ENCODE measurements at regions not wholly inside any gene's neighbourhood (a gene's known extent, or its start where the extent isn't known, plus 50 kb on each side); places are given as distances from the start of the nearest gene placed in this dataset.

DNA sequence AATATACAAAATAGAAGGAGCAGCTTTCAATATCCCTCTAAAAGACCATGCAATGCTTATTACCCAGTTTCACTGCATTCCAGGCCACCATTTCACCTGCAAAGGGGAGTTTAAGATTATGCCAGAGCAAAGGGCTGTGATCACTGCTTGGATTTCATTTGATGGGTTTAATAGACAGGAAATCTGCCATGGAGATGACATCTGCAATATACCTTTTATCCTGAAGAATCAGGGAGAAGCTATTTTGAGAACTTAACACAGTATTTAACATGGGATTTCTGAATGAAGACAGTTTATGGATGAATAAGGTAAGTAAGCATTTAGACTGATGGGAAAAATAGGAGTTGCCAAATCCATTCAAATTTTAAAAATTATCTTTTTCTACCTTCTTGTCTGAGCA is 303.0 kb upstream of the SLC8A1 start:
- Histone ChIP-seq H3K4me2 (no peak overlapping the region), H3K27me3 (no peaks in the 10 kb centered on the region), H4K20me1 (no peaks in the 10 kb centered on the region), H3K4me1 (peaks cover 8% of the 10 kb centered on the region; the same call in 1 of the 2 replicates), H3K4me3 (no peak overlapping the region), H3K27ac (no peak overlapping the region), H3K9me3 (no peaks in the 10 kb centered on the region), H3K9ac (no peak overlapping the region), H3K36me3 (no peaks in the 10 kb centered on the region)
- no peak for TF ChIP-seq Cebpa-rat (IDR thresholded peaks at IDR 0.05)

DNA sequence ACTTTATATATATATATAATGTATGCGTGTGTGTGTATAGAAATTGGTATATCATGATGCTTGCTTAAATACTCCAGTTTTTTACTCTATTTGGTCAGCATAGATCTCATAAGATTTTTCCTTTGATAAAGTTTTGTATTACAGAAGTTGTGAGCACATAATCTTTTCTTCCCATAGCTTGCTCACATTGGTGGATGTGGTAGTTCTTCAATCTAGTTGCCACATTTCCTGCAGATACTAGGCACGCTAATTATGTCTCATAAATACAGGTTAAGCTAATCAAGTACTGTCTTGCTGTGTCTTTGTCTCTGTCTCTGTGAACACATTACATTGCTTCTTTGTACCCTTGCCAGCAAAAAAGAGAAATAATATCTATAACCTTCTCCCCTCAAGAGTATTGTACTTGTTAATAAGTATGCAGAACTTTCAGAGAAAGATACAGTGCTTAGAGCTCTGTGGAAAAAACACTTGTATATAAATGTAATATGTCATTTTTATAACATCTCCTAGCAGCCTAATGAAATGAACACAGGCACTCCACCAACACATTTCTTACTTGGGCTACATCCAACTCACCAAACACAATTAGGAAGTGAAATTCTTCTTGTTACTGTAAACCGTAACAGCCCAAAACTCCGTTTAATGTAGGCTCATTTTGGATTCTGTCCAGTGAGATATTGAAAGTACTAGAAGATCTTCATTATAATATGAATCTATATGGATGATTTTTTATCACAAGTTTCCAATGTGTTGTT is 306.7 kb upstream of the SLC8A1 start:
- H3K9me3 ChIP-seq, result no peaks in the 10 kb centered on the region
- no peaks in the 10 kb centered on the region for H3K27me3 ChIP-seq
- no peak overlapping the region for H3K4me2 ChIP-seq
- peaks cover 8% of the 10 kb centered on the region; the same call in 1 of the 2 replicates for H3K4me1 ChIP-seq
- H3K4me3 ChIP-seq, result no peak overlapping the region
- TF ChIP-seq Cebpa-rat (IDR thresholded peaks at IDR 0.05), result no peak
- H3K9ac ChIP-seq, result no peak overlapping the region
- no peaks in the 10 kb centered on the region for H3K36me3 ChIP-seq
- H4K20me1 ChIP-seq, result no peaks in the 10 kb centered on the region
- H3K27ac ChIP-seq, result no peak overlapping the region

DNA sequence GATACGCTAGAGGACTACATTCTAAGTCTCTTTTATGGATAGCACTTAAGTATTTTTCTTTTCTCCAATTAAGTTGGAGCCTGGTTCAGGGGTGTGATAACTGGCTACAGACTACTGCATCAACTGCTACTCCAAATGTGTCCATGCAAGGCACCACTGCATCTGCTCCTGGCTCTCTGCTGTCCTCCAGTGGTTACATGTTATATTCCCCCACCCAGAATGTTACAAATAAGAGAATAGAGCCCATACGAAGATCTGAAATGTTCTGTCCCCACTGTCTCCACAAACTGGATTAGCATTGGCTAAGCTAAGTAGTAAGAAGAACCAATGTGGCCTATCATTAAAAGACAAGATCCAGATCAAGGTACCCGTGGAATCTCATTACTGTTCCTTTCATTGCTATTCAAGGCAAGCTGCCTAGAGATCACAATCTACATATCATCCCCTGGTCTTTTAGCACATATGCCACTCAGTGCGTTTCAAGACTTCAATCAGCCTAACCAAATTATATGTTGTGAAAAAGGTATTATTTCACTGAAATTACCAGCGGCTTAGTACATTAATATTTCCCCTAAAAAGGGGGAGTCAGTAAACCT is 308.3 kb upstream of the SLC8A1 start:
- Histone ChIP-seq H3K4me2 (no peak overlapping the region), H4K20me1 (no peaks in the 10 kb centered on the region)

DNA sequence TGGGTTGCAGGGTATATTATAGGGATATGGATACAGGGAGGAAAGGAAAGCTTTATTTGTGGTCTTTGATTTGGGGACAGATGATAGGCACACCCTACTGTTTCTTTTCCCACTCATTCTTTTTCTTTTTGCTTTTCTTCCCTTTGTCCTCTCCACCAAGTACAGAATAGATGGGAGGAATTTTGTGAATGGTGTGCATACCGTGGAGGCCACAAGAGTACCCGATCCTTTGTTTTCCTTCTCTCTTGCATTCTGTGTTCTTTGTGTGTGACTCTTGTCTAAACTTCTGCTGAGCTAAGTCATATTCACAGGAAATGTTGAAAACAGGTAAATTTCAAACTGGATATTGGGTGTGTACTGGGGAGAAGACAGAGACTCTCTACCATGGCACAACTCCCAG is 321.4 kb upstream of the SLC8A1 start:
- TF ChIP-seq Cebpa-rat (IDR thresholded peaks at IDR 0.05), result no peak
- H3K4me3 ChIP-seq, result no peak overlapping the region
- H3K27me3 ChIP-seq, result no peaks in the 10 kb centered on the region
- no peaks in the 10 kb centered on the region for H3K4me1 ChIP-seq
- no peak overlapping the region for H3K27ac ChIP-seq
- H4K20me1 ChIP-seq, result no peaks in the 10 kb centered on the region
- no peak overlapping the region for H3K4me2 ChIP-seq
- no peaks in the 10 kb centered on the region for H3K36me3 ChIP-seq
- no peaks in the 10 kb centered on the region for H3K9me3 ChIP-seq
- no peak overlapping the region for H3K9ac ChIP-seq

More for the DNA sequence above, 308.3 kb upstream of the SLC8A1 start:
- Histone ChIP-seq H3K9me3 (no peaks in the 10 kb centered on the region), H3K4me1 (peaks cover 8% of the 10 kb centered on the region; the same call in 1 of the 2 replicates), H3K36me3 (no peaks in the 10 kb centered on the region), H3K4me3 (no peak overlapping the region), H3K27ac (no peak overlapping the region), H3K9ac (no peak overlapping the region), H3K27me3 (no peaks in the 10 kb centered on the region)
- TF ChIP-seq Cebpa-rat (IDR thresholded peaks at IDR 0.05), result no peak

DNA sequence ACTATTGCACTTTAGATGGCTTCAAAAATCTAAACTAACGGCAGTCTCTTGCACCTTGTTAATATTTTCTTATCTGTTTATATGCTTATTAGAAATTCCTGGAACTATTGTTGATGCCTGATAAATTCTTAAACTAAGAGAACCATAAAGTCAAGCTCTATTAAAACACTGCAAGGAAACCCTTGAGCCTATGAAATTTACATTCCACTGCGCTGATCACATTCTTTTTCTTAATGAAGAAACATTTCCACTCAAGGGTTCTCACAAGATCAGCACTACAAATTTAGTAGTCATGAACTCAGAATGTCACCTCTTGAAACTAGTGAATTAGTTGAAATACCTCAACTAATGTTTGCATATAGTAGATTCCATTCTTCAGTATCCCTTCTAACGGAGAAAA is 331.8 kb upstream of the SLC8A1 start:
- no peaks in the 10 kb centered on the region for H3K36me3 ChIP-seq
- no peak overlapping the region for H3K9ac ChIP-seq
- no peak overlapping the region for H3K4me2 ChIP-seq
- H3K4me1 ChIP-seq, result no peaks in the 10 kb centered on the region
- H3K27me3 ChIP-seq, result no peaks in the 10 kb centered on the region
- no peak for TF ChIP-seq Cebpa-rat (IDR thresholded peaks at IDR 0.05)
- no peak overlapping the region for H3K4me3 ChIP-seq
- H3K27ac ChIP-seq, result no peak overlapping the region
- no peaks in the 10 kb centered on the region for H3K9me3 ChIP-seq
- no peaks in the 10 kb centered on the region for H4K20me1 ChIP-seq

DNA sequence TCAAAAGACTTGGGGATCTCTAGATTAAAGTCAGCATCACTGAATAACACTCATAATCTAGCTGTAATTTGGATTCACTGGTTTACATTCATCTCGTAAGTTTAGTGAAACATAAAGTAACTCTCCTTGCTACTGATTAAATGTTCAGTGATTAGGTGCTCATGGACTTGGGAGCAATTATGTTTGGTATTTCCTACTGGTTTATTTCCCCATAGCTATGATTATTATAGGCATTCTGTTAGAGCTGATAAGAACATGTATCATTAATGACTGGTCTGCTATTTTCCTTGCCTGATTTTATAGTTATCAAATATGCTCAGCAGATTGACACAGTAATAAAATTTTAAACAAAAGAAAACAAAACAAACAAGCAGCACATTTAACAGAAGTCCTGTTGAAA is 334.7 kb upstream of the SLC8A1 start:
- Histone ChIP-seq H3K4me2 (no peak overlapping the region), H3K9me3 (no peaks in the 10 kb centered on the region), H3K36me3 (no peaks in the 10 kb centered on the region), H4K20me1 (no peaks in the 10 kb centered on the region), H3K4me3 (no peak overlapping the region), H3K27ac (no peak overlapping the region), H3K9ac (no peak overlapping the region), H3K27me3 (no peaks in the 10 kb centered on the region), H3K4me1 (no peaks in the 10 kb centered on the region)
- TF ChIP-seq Cebpa-rat (IDR thresholded peaks at IDR 0.05), result no peak

DNA sequence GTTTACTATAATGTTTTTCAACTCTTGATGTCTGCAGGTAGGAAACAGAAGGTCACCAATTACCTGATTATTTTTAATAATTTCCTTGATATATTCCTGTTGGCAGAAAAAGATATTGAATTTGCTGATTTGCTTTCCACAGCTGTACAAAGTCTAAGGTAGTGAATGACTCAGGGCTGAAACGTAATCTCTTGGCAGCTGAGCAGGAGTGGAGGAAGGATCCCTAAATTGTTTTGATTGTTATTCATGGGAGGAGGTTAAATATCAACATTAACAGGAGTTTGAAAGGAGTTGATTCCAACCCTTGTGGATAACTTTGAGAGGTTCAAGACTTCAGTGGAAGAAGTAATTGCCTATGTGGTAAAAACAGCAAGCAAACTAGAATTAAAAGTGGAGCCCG is 345.2 kb upstream of the SLC8A1 start:
- Histone ChIP-seq H4K20me1 (no peaks in the 10 kb centered on the region), H3K4me1 (no peaks in the 10 kb centered on the region), H3K9me3 (no peaks in the 10 kb centered on the region), H3K4me3 (no peak overlapping the region), H3K27ac (no peak overlapping the region), H3K4me2 (no peak overlapping the region), H3K9ac (no peak overlapping the region), H3K27me3 (no peaks in the 10 kb centered on the region), H3K36me3 (no peaks in the 10 kb centered on the region)
- no peak for TF ChIP-seq Cebpa-rat (IDR thresholded peaks at IDR 0.05)

DNA sequence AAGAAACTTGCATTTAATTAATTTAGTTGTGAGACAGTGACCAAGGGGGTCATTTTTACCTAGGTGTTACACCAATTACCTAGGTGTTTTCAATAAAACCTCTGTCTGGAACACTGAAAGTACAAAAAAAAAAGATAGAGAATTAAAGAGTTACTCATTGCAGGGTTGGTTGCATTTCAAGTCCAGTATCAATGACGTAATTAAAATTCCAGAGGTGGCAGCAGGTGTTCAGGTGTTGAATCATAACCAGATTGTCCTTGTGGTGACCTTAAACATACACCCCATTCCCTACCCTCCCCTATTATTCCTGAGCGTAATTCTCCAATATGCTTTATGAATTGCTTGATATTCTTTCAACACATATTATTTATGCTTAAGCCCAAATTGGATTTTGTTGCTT is 352.0 kb upstream of the SLC8A1 start:
- no peak overlapping the region for H3K4me2 ChIP-seq
- no peak overlapping the region for H3K27ac ChIP-seq
- no peaks in the 10 kb centered on the region for H3K36me3 ChIP-seq
- no peak overlapping the region for H3K4me3 ChIP-seq
- no peaks in the 10 kb centered on the region for H3K9me3 ChIP-seq
- no peak overlapping the region for H3K9ac ChIP-seq
- no peak for TF ChIP-seq Cebpa-rat (IDR thresholded peaks at IDR 0.05)
- no peaks in the 10 kb centered on the region for H3K27me3 ChIP-seq
- no peaks in the 10 kb centered on the region for H4K20me1 ChIP-seq
- H3K4me1 ChIP-seq, result no peaks in the 10 kb centered on the region

DNA sequence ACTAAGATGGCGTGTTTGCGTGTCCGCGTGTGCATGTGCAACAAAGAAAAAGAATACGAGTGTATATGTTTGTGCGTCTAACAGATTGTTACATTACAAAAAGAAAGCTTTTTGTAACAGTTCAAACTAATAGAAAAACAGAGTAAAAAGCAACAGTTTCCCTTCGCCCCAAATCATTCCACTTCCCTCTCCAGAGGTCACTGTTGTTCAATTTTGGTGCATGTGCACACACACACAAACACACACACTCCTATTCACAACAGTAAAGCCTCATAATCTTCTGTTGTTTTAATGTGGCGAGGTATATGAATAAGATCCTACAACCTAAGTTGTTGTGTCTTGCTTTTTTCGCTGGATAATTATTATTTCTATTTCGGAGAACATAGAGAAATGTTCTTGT is 357.3 kb upstream of the SLC8A1 start:
- H3K4me1 ChIP-seq, result no peaks in the 10 kb centered on the region
- H3K9me3 ChIP-seq, result no peaks in the 10 kb centered on the region
- no peak for TF ChIP-seq Cebpa-rat (IDR thresholded peaks at IDR 0.05)
- no peak overlapping the region for H3K27ac ChIP-seq
- no peak overlapping the region for H3K4me3 ChIP-seq
- no peaks in the 10 kb centered on the region for H3K27me3 ChIP-seq
- H3K4me2 ChIP-seq, result no peak overlapping the region
- H4K20me1 ChIP-seq, result no peaks in the 10 kb centered on the region
- H3K9ac ChIP-seq, result no peak overlapping the region
- no peaks in the 10 kb centered on the region for H3K36me3 ChIP-seq

DNA sequence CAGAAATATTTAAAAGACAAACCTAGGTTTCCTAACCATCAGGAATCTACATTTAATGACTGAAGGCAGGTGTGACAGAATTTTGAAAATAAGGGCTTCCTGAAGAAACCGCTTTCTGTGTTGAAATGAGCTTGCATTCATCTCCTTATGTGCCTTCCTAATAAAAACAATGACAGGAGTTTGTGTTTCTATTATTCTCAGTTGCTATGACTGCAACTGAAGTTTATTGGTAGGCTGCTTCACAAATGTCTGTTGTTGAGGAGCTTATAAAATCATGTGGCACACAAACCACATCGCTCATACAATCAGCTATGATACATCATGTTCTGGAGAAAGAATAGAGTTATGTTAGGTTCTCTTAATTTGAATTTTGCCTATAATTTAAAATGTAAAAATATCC is 362.7 kb upstream of the SLC8A1 start:
- Histone ChIP-seq H3K9me3 (no peaks in the 10 kb centered on the region), H4K20me1 (no peaks in the 10 kb centered on the region), H3K27me3 (no peaks in the 10 kb centered on the region), H3K4me3 (no peak overlapping the region), H3K36me3 (no peaks in the 10 kb centered on the region), H3K27ac (no peak overlapping the region), H3K9ac (no peak overlapping the region), H3K4me2 (no peak overlapping the region), H3K4me1 (no peaks in the 10 kb centered on the region)
- no peak for TF ChIP-seq Cebpa-rat (IDR thresholded peaks at IDR 0.05)
